ENCODE measurements at regions not wholly inside any gene's neighbourhood (a gene's known extent, or its start where the extent isn't known, plus 50 kb on each side); places are given as distances from the start of the nearest gene placed in this dataset.

DNA sequence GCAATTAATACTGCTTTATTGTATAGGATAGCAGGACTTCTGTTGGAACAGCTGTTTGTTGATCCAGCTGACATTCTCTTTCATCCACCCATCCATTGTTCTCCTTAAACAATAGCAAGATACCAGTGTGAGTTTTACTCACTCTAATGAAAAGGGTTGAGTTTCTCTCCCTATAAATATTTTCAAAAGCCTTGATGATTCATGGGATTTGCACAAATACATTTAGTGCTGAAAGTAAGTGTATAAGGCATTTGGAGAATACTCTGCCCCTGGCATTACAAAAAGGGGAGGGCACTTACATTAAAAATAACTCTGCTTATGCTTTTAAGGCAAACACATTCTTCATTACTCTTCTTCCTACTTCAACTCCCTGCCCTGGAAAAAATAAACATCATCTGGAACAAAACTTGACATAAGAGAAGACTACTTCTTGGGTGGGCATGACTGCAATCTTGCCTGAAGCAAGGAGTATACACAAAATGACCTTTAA is 634.9 kb downstream of the METTL15 start:
- TF ChIP-seq ZNF565 (CRISPR knock-in tag; conservative IDR thresholded peaks at IDR 0.05; ENCODE audit: low read depth) = no peak
- TF ChIP-seq, protein P1, sequence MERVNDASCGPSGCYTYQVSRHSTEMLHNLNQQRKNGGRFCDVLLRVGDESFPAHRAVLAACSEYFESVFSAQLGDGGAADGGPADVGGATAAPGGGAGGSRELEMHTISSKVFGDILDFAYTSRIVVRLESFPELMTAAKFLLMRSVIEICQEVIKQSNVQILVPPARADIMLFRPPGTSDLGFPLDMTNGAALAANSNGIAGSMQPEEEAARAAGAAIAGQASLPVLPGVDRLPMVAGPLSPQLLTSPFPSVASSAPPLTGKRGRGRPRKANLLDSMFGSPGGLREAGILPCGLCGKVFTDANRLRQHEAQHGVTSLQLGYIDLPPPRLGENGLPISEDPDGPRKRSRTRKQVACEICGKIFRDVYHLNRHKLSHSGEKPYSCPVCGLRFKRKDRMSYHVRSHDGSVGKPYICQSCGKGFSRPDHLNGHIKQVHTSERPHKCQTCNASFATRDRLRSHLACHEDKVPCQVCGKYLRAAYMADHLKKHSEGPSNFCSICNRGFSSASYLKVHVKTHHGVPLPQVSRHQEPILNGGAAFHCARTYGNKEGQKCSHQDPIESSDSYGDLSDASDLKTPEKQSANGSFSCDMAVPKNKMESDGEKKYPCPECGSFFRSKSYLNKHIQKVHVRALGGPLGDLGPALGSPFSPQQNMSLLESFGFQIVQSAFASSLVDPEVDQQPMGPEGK (CRISPR knock-in tag; IDR thresholded peaks at IDR 0.05; ENCODE audit: borderline replicate concordance) = no peak
